DMS153 treated with DMSO at 0.1 percent for 48 hours (cell line): ENCODE measurements at regions not wholly inside any gene's neighbourhood (a gene's known extent, or its start where the extent isn't known, plus 50 kb on each side); places are given as distances from the start of the nearest gene placed in this dataset.

Experiments used
- DNase-seq: peaks from one replicate; lab custom pipeline; 2025; ENCODE audit not compliant: unreplicated experiment; lab: John Stamatoyannopoulos, UW

DNA sequence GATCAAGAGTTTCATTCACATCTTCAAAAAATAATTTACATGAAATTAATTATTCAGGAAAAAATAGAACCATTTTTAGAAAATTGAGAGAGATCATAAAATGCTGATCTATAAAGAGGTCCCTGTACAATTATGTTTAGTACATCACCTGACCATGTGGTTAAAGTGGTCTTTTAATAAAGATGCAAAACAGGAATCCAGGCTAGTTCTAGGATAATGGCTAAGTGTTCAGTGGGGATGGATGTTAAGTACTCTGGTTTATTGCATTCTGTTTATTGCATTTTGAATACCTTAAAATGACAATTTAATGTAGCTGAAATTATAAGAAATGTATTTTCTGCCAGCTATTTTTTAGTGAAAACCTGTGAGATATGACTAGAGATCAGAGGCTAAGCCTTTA is 72.0 kb upstream of the SMC2 start:
- no peak for DNase-seq

DNA sequence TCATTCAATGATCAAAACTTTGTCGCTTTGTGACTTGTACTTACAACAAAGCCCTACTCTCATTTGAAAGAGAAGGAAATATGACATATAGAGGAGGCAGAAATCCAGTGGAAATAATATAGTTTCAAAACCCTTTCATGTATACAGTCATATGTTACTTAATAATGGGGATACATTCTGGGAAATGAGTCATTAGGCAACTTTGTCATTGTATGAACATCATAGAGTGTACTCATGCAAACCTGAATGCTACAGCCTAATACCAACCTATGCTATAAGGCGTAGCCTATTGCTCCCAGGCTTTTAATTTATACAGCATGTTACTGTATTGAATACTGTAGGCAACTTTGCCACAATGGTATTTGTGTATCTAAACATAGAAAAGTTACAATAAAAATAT is 69.0 kb upstream of the SMC2 start:
- DNase-seq: no peak

DNA sequence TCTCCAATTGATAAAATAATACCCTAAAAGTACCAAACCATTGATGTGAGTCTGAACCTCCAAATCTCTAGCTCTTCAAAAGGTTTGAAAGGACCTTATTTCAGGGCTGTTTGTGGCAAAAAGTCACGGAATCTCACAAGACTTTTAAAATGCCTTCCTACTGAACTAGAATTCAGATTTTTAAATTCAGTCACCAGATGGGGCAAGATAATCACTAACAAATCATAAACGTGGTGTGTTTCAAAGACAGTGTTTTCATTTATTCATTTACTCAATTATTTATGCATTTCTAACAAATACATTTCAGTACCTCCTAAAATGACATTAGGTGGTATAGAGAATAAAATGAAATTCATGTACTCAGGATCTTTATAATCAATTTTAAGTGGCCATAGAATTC is 68.2 kb upstream of the SMC2 start:
- no peak for DNase-seq

DNA sequence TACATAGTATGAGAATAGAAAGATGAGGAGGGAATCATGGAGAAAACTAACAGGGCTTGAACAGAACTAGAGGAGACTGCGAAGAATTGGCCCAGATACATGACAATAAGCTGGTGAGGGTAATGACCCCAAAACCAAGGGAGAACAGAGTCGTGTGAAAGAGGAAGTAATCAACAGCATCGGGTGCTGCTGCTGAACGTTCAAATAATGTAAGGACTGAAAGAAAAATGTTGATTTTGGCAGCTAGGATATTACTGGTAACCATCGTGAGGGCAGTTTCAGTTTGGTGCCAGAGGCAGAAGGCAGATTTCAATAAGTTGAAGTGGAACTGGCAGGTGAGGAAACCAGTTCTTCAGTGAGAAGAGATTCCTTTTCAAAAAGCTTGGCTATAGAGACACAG is 66.8 kb upstream of the SMC2 start:
- DNase-seq: no peak

DNA sequence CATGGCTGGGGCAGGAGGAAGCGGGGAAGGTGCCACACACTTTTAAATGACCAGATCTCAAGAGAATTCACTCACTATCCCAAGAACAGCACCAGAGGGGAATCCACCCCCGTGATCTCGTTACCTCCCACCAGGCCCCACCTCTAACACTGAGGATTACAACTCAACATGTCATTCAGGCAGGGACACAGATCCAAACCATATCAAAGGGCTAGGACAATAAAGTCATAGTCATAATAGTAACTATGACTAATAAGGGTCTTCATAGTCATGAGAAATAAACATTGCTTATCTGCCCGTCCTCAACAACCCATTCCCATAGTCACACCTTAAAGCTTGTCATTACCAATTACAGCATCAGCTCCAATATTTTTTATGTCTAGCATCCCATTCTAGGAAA is 65.3 kb upstream of the SMC2 start:
- no peak for DNase-seq
